Gastrocnemius medialis (tissue), 4 donors: ENCODE measurements at regions not wholly inside any gene's neighbourhood (a gene's known extent, or its start where the extent isn't known, plus 50 kb on each side); places are given as distances from the start of the nearest gene placed in this dataset.

ENCODE experiments used
- POLR2A ChIP-seq, 2 donors: fragments of 450-650 bp; IDR thresholded peaks; one replicate each; pipeline ENCODE4 v1.6.1; 2017; ENCODE audit warnings: antibody characterized with exemption in 2 of 2, mild to moderate bottlenecking in 2 of 2, moderate library complexity in 2 of 2
- TF ChIP-seq, protein P1 (sequence below), 5 experiments: fragments of 450-650 bp in 3 of 5; fragments of 200-600 bp in 2 of 5; sonication (generic) in 2 of 5; IDR thresholded peaks in 4 of 5; conservative IDR thresholded peaks in 1 of 5; 1 replicate in 4 of 5; 2 replicates in 1 of 5; pipeline ENCODE4 v1.5.1; 2016 to 2019; ENCODE audit warnings: antibody characterized with exemption in 5 of 5, mild to moderate bottlenecking in 3 of 5, moderate library complexity in 3 of 5

DNA sequence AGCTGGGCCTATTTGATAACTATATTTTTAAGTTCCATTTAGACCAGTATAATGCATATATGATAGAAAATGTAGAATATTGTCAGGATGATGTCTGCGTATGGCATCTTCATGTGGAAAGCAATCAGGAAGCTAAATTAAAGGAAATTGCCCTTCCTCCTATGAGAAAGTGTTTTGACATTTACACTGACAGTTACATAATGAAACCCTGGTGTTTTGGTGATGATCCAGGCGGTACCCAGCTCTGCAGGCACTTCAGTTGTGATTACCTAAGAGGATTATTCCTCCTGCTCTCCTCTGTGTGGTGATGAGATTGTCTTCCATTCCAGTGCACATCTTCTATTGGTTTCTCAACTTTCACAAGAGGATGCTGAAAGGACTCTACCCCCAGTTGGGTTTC lies 126.5 kb upstream of the MITF start:
- TF ChIP-seq, protein P1, sequence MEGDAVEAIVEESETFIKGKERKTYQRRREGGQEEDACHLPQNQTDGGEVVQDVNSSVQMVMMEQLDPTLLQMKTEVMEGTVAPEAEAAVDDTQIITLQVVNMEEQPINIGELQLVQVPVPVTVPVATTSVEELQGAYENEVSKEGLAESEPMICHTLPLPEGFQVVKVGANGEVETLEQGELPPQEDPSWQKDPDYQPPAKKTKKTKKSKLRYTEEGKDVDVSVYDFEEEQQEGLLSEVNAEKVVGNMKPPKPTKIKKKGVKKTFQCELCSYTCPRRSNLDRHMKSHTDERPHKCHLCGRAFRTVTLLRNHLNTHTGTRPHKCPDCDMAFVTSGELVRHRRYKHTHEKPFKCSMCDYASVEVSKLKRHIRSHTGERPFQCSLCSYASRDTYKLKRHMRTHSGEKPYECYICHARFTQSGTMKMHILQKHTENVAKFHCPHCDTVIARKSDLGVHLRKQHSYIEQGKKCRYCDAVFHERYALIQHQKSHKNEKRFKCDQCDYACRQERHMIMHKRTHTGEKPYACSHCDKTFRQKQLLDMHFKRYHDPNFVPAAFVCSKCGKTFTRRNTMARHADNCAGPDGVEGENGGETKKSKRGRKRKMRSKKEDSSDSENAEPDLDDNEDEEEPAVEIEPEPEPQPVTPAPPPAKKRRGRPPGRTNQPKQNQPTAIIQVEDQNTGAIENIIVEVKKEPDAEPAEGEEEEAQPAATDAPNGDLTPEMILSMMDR (IDR thresholded peaks at IDR 0.05 in 4 of 5, conservative IDR thresholded peaks at IDR 0.05 in 1 of 5) = no peak
- no peak for TF ChIP-seq POLR2A (IDR thresholded peaks at IDR 0.05)
